Neuronal stem cell (in vitro differentiated cells): ENCODE measurements at regions not wholly inside any gene's neighbourhood (a gene's known extent, or its start where the extent isn't known, plus 50 kb on each side); places are given as distances from the start of the nearest gene placed in this dataset.
A peak's percentile ranks its signal among the peaks of the same experiment; 100 is the strongest.

Experiments used
- DNase-seq: peaks from one replicate; pipeline ENCODE4 v3.0.0-alpha.2; 2013; ENCODE audit warnings: low spot score
- H2AFZ ChIP-seq: one replicate; pipeline ENCODE4 v1.6.1; 2013; ENCODE audit warnings: mild to moderate bottlenecking, low read length, inconsistent platforms
- H2AK5ac ChIP-seq: 2 replicates; pipeline ENCODE4 v1.6.1; 2013; ENCODE audit warnings: low read depth, mild to moderate bottlenecking, inconsistent platforms, low read length, moderate library complexity, mixed read lengths
- H2BK120ac ChIP-seq: 2 replicates; pipeline ENCODE4 v1.6.1; 2013; ENCODE audit warnings: low read depth, mild to moderate bottlenecking, inconsistent platforms, low read length, moderate library complexity, mixed read lengths
- H2BK12ac ChIP-seq: one replicate; pipeline ENCODE4 v1.6.1; 2013; ENCODE audit warnings: low read length, inconsistent platforms
- H2BK15ac ChIP-seq: 2 replicates; pipeline ENCODE4 v1.6.1; 2013; ENCODE audit warnings: mild to moderate bottlenecking, low read length, inconsistent platforms, mixed read lengths
- H2BK5ac ChIP-seq: one replicate; pipeline ENCODE4 v1.6.1; 2013; ENCODE audit warnings: inconsistent platforms, mild to moderate bottlenecking, low read length, moderate library complexity
- H3K14ac ChIP-seq: one replicate; pipeline ENCODE4 v1.6.1; 2013; ENCODE audit warnings: low read length, inconsistent platforms
- H3K18ac ChIP-seq: 2 replicates; pipeline ENCODE4 v1.6.1; 2013; ENCODE audit warnings: low read length, inconsistent platforms
- H3K23ac ChIP-seq: 2 replicates; pipeline ENCODE4 v1.6.1; 2013; ENCODE audit warnings: low read depth, mild to moderate bottlenecking, mixed read lengths, low read length, inconsistent platforms; ENCODE audit not compliant: poor library complexity
- H3K27ac ChIP-seq: replicated peaks from 3 replicates; pipeline ENCODE4 v1.5.1; 2013; ENCODE audit warnings: low read length, inconsistent platforms
- H3K27me3 ChIP-seq, 3 experiments: 2 replicates each; pipeline ENCODE4 v1.6.1; 2013; ENCODE audit warnings: low read length in 3 of 3, mild to moderate bottlenecking in 2 of 3, inconsistent platforms in 1 of 3, low read depth in 1 of 3, mixed read lengths in 1 of 3, moderate library complexity in 1 of 3; ENCODE audit not compliant: control insufficient read depth in 3 of 3, insufficient read depth in 3 of 3
- H3K36me3 ChIP-seq, 2 donors: replicated peaks in 1 of 2; 2 replicates each; pipeline ENCODE4 v1.6.1; 2013; ENCODE audit warnings: low read length in 2 of 2; ENCODE audit not compliant: control insufficient read depth in 2 of 2, insufficient read depth in 2 of 2
- H3K4ac ChIP-seq: 2 replicates; pipeline ENCODE4 v1.6.1; 2013; ENCODE audit warnings: inconsistent platforms, mild to moderate bottlenecking, low read length, moderate library complexity
- H3K4me1 ChIP-seq, 2 donors: 1 replicate in 1 of 2; 2 replicates in 1 of 2; pipeline ENCODE4 v1.6.1; 2013; ENCODE audit warnings: low read length in 2 of 2, low read depth in 1 of 2; ENCODE audit not compliant: control insufficient read depth in 2 of 2, insufficient read depth in 1 of 2
- H3K4me2 ChIP-seq: one replicate; pipeline ENCODE4 v1.6.1; 2013; ENCODE audit warnings: mild to moderate bottlenecking, low read length, inconsistent platforms; ENCODE audit not compliant: insufficient read depth, poor library complexity, severe bottlenecking
- H3K4me3 ChIP-seq, 2 donors: 2 replicates each; pipeline ENCODE4 v1.5.1; 2013; ENCODE audit warnings: low read length in 2 of 2, mild to moderate bottlenecking in 2 of 2, inconsistent platforms in 1 of 2, moderate library complexity in 1 of 2
- H3K79me1 ChIP-seq: one replicate; pipeline ENCODE4 v1.6.1; 2013; ENCODE audit warnings: low read depth, mild to moderate bottlenecking, inconsistent platforms, low read length, moderate library complexity
- H3K9ac ChIP-seq: one replicate; pipeline ENCODE4 v1.6.1; 2013; ENCODE audit warnings: mild to moderate bottlenecking, low read depth, low read length, inconsistent platforms; ENCODE audit not compliant: poor library complexity
- H3K9me3 ChIP-seq, 2 donors: replicated peaks in 1 of 2; 2 replicates each; pipeline versions ENCODE3 to v1.6.1; 2013; ENCODE audit warnings: low read length in 2 of 2, mild to moderate bottlenecking in 2 of 2, inconsistent platforms in 1 of 2, low read depth in 1 of 2, mixed read lengths in 1 of 2, moderate library complexity in 1 of 2; ENCODE audit not compliant: control insufficient read depth in 2 of 2, insufficient read depth in 1 of 2
- H4K8ac ChIP-seq: one replicate; pipeline ENCODE4 v1.6.1; 2013; ENCODE audit warnings: low read depth, mild to moderate bottlenecking, inconsistent platforms, low read length, moderate library complexity
- H4K91ac ChIP-seq: one replicate; pipeline ENCODE4 v1.6.1; 2013; ENCODE audit warnings: low read length, low read depth, mild to moderate bottlenecking, inconsistent platforms; ENCODE audit not compliant: poor library complexity
- WGBS, 2 donors: extraction: QIAGEN DNeasy Blood & Tissue Kit; methylation state at CpG; one replicate each; pipeline ENCODE4 v1.1.7; 2013; ENCODE audit warnings: missing lambda C conversion rate in 2 of 2, mixed read lengths in 1 of 2; ENCODE audit not compliant: insufficient read length in 2 of 2, insufficient replicate concordance in 1 of 2; ENCODE audit errors: extremely low coverage in 2 of 2; 5-methylcytosine and 5-hydroxymethylcytosine counted together

DNA sequence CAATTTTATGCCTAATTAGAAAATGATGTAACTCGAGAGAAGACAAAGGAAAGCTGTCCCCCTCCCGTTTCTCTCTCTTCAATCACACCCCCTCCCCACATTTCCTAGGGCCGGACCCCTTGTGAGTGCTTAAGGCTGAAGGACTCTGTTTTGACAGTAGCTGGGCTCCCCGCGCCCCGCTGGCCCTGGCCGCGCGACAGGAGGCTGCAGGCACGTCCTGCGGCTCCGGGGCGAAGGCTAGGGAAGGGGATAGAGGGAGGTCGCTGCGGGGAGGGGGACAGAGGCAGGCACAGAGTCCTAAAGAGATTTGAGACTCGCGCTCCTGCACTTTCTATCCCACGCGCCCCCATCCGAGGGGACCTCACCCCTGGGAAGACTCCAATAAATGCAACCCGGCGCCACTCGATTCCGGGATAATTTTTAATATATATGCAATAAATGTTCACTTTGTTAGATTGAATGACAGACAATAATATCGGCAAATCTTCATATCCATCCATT, 56.2 kb upstream of the TMEM33 start:
- H3K23ac ChIP-seq: no peak overlapping the region
- H2BK15ac ChIP-seq: no peak overlapping the region
- H3K4ac ChIP-seq: no peak overlapping the region
- peaks cover 4 to 15% of the 10 kb centered on the region in 2 donors for H3K9me3 ChIP-seq
- H3K4me3 ChIP-seq: no peak overlapping the region
- H3K36me3 ChIP-seq: no peaks in the 10 kb centered on the region
- H3K27ac ChIP-seq: no peak overlapping the region
- no peak overlapping the region for H2BK5ac ChIP-seq
- peak overlapping the region; percentile 59 for H3K18ac ChIP-seq
- no peak overlapping the region for H2BK12ac ChIP-seq
- H3K9ac ChIP-seq: no peak overlapping the region
- no peak overlapping the region for H4K91ac ChIP-seq
- peaks cover 8 to 14% of the 10 kb centered on the region in 2 donors for H3K4me1 ChIP-seq
- no peak overlapping the region for H2AFZ ChIP-seq
- H3K4me2 ChIP-seq: peak overlapping the region; percentile 36
- no peaks in the 10 kb centered on the region for H3K79me1 ChIP-seq
- peaks cover 52 to 99% (median 82%) of the 10 kb centered on the region in 3 experiments for H3K27me3 ChIP-seq
- H4K8ac ChIP-seq: no peak overlapping the region
- no CpG with 5 or more reads among the region's 25 CpGs for WGBS, 2 donors
- no peak overlapping the region for H3K14ac ChIP-seq
- H2BK120ac ChIP-seq: no peak overlapping the region
- no peak overlapping the region for H2AK5ac ChIP-seq
- no peak for DNase-seq

DNA sequence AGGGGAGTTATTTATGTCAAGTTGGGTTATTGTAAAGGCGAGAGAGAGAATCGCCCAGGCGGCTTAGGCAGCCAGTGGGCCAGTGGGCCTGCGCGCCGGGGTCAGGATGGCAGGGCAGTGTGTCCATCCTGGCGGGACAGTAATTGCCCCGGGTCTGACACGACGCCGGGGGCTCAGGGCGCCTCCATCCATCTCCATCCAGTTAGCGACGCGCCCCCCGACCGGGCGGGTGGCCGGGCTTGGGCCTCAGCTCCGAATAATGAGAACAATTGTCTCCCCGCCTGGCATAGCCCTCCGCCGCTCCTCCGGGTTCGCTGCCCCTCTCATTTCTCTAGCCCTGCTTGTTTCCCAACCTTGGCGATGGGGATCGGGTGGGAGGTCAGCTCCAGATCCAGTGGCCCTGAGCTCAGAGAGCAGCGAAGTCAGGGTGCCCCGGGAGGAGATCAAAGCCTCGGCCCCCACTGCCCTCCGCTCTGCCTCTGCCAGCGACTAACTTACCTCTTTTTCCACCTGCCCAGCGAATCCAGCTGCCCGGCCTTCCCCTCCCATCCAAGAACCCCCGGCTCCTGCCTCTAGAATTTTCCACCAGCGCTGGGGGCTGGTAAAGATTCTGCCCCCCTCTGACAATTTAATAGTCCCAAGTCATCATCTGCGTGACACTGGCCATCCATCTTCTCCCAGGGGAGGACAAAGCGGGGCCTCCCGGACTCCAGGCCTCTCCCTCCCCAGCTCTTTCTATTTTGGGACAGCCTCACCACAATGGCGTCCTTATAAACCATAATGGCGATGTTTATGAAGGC, 56.9 kb upstream of the TMEM33 start:
- no peak for DNase-seq
- no peak overlapping the region for H3K27ac ChIP-seq

DNA sequence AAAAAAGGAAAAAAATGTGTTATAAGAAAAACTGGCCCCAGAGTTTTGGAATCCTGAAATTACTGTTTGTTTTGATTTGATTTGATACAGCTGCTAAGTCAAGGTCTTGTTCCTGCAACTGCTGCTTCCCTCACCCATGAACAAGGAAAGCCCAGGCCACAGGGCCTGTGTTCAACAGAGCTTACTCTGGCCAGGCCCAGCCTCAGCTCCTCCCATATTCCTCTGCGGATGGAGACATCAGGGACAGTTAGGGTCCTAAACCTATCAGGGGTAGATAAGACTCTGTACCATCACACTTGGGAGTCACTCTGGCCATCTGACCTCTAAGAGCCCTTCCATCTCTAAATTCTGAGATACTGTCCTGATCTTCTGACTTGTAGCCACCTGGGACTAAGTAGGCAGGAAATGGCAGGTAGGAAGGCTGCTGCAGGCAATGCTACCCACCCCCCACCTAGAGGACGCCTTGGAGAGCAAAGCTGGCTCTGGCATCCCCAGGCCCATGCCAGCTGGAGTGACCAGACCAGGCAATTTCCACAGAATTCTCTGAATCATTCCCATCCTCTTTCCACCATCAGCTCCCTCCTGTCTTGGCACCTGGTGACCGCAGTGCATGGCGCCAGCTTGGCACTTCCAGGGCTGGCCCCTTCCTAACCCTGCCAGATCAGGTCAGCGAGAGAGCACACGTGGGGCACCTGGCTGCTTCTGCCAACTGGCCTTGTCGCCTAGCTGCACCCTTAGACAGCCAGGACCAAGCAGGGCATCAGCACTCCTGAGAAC, 58.0 kb upstream of the TMEM33 start:
- H3K79me1 ChIP-seq: no peaks in the 10 kb centered on the region
- H2AK5ac ChIP-seq: no peak overlapping the region
- H3K14ac ChIP-seq: no peak overlapping the region
- peaks cover 4 to 15% of the 10 kb centered on the region in 2 donors for H3K9me3 ChIP-seq
- H3K4me2 ChIP-seq: no peak overlapping the region
- H3K36me3 ChIP-seq: no peaks in the 10 kb centered on the region
- H3K18ac ChIP-seq: peak overlapping the region; percentile 36
- H3K27me3 ChIP-seq: peaks cover 58 to 99% (median 97%) of the 10 kb centered on the region in 3 experiments
- no peak overlapping the region for H3K9ac ChIP-seq
- H3K4me3 ChIP-seq: no peak overlapping the region
- no peak overlapping the region for H4K8ac ChIP-seq
- no peak overlapping the region for H4K91ac ChIP-seq
- peaks cover 6 to 14% of the 10 kb centered on the region in 2 donors for H3K4me1 ChIP-seq
- H2BK120ac ChIP-seq: no peak overlapping the region
- H3K27ac ChIP-seq: no peak overlapping the region
- no peak overlapping the region for H2AFZ ChIP-seq
- H2BK12ac ChIP-seq: no peak overlapping the region
- no peak for DNase-seq
- no CpG with 5 or more reads among the region's 7 CpGs for WGBS, 2 donors
- H3K23ac ChIP-seq: peak overlapping the region; percentile 38
- H3K4ac ChIP-seq: no peak overlapping the region
- H2BK15ac ChIP-seq: no peak overlapping the region
- H2BK5ac ChIP-seq: no peak overlapping the region

More for the DNA sequence above, 56.9 kb upstream of the TMEM33 start:
- Histone ChIP-seq H3K4me1 (peaks cover 8 to 13% of the 10 kb centered on the region in 2 donors), H3K36me3 (no peaks in the 10 kb centered on the region), H2BK120ac (no peak overlapping the region), H2AK5ac (no peak overlapping the region), H2AFZ (no peak overlapping the region), H3K9me3 (peaks cover 4 to 15% of the 10 kb centered on the region in 2 donors), H3K14ac (no peak overlapping the region), H2BK12ac (no peak overlapping the region), H2BK5ac (no peak overlapping the region), H3K4ac (no peak overlapping the region), H2BK15ac (no peak overlapping the region), H3K23ac (peak overlapping the region; percentile 38), H3K9ac (peak overlapping the region; percentile 72), H3K18ac (peak overlapping the region; percentile 62), H3K4me2 (peak overlapping the region; percentile 36), H3K4me3 (no peak overlapping the region), H3K79me1 (no peaks in the 10 kb centered on the region), H4K91ac (no peak overlapping the region), H4K8ac (no peak overlapping the region), H3K27me3 (peaks cover 57 to 99% (median 89%) of the 10 kb centered on the region in 3 experiments)
- WGBS, 2 donors: no CpG with 5 or more reads among the region's 41 CpGs

DNA sequence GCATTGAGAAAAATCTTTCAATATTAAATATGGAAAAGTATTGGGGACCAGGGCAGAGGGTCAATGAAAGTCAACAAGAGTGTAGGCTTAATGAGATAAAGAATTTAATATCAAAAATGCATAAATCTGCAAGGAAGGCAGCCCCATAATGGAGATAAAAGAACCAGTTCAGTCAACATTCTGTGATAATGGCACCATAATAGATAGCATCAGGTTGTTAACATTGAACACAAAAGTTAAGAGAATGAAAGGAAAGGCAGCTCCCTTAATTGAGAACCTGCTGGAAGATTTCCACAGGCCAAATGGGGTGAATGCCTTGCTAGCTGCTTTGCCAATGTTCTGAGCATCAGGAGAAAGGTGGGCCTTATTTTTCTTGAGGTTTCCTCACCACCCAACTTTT, 60.4 kb upstream of the TMEM33 start:
- H3K14ac ChIP-seq: no peak overlapping the region
- no peak overlapping the region for H2BK12ac ChIP-seq
- no peak overlapping the region for H4K91ac ChIP-seq
- H3K4me2 ChIP-seq: no peak overlapping the region
- no peak overlapping the region for H2BK120ac ChIP-seq
- no peak overlapping the region for H2AK5ac ChIP-seq
- H3K36me3 ChIP-seq: no peaks in the 10 kb centered on the region
- H2BK5ac ChIP-seq: no peak overlapping the region
- no peaks in the 10 kb centered on the region for H3K79me1 ChIP-seq
- H3K9ac ChIP-seq: no peak overlapping the region
- H3K27me3 ChIP-seq: peaks cover 38 to 99% (median 83%) of the 10 kb centered on the region in 3 experiments
- H3K27ac ChIP-seq: no peak overlapping the region
- no peak overlapping the region for H3K4ac ChIP-seq
- peaks cover 0 to 7% of the 10 kb centered on the region in 2 donors for H3K4me1 ChIP-seq
- H3K4me3 ChIP-seq: no peak overlapping the region
- H2AFZ ChIP-seq: no peak overlapping the region
- H3K23ac ChIP-seq: no peak overlapping the region
- no peak overlapping the region for H3K18ac ChIP-seq
- peaks cover 4 to 15% of the 10 kb centered on the region in 2 donors for H3K9me3 ChIP-seq
- no peak overlapping the region for H2BK15ac ChIP-seq
- H4K8ac ChIP-seq: no peak overlapping the region
- no peak for DNase-seq
